HG03135 (cell line): ENCODE measurements at regions not wholly inside any gene's neighbourhood (a gene's known extent, or its start where the extent isn't known, plus 50 kb on each side); places are given as distances from the start of the nearest gene placed in this dataset.
"Not testable (repeated sequence)": the region's sequence is repeated elsewhere in the genome, so short reads cannot be mapped to it uniquely, and the experiment has no call there.

Source experiments
- ATAC-seq: cut with Tn5 transposase; IDR thresholded peaks from one replicate; pipeline ENCODE4 v1.9.1; 2021; ENCODE audit warnings: mild to moderate bottlenecking, moderate library complexity; ENCODE audit not compliant: unreplicated experiment

- ATAC-seq: no peak
Observed at GRCh38 chr5:117679046-117679445, 1104.4 kb upstream of the SEMA6A start.

GRCh38 chr5:117675646-117676045, 1101.0 kb upstream of the SEMA6A start:
- no peak for ATAC-seq

GRCh38 chr5:117671551-117671950, 1096.9 kb upstream of the SEMA6A start:
- ATAC-seq: no peak

GRCh38 chr5:117667105-117667504, 1092.5 kb upstream of the SEMA6A start:
- ATAC-seq: no peak

GRCh38 chr5:117665121-117665520, 1090.5 kb upstream of the SEMA6A start:
- ATAC-seq: no peak

GRCh38 chr5:117662361-117662760, 1087.7 kb upstream of the SEMA6A start:
- no peak for ATAC-seq

- no peak for ATAC-seq
Observed at GRCh38 chr5:117657541-117657940, 1082.9 kb upstream of the SEMA6A start.

GRCh38 chr5:117652958-117653280, 1078.3 kb upstream of the SEMA6A start:
- ATAC-seq: no peak

GRCh38 chr5:117652036-117652957, 1077.7 kb upstream of the SEMA6A start:
- ATAC-seq: no peak

GRCh38 chr5:117649821-117650220, 1075.2 kb upstream of the SEMA6A start:
- no peak for ATAC-seq

GRCh38 chr5:117645400-117645799, 1070.8 kb upstream of the SEMA6A start:
- ATAC-seq: no peak

- no peak for ATAC-seq
Observed at GRCh38 chr5:117638581-117638980, 1064.0 kb upstream of the SEMA6A start.

- no peak for ATAC-seq
Observed at GRCh38 chr5:117633093-117633492, 1058.5 kb upstream of the SEMA6A start.

- ATAC-seq: no peak
Observed at GRCh38 chr5:117624201-117624600, 1049.6 kb upstream of the SEMA6A start.

- ATAC-seq: no peak
Observed at GRCh38 chr5:117623042-117623805, 1048.6 kb upstream of the SEMA6A start.

- no peak for ATAC-seq
Observed at GRCh38 chr5:117621921-117622320, 1047.3 kb upstream of the SEMA6A start.

GRCh38 chr5:117615226-117615625, 1040.6 kb upstream of the SEMA6A start:
- no peak for ATAC-seq

- ATAC-seq: no peak
Observed at GRCh38 chr5:117614408-117614807, 1039.8 kb upstream of the SEMA6A start.

- no peak for ATAC-seq
Observed at GRCh38 chr5:117604845-117605244, 1030.2 kb upstream of the SEMA6A start.

- ATAC-seq: not testable (repeated sequence)
Observed at GRCh38 chr5:117599811-117600210, 1025.2 kb upstream of the SEMA6A start.

- no peak for ATAC-seq
Observed at GRCh38 chr5:117594166-117594565, 1019.5 kb upstream of the SEMA6A start.

- peak; percentile 84 for ATAC-seq
Observed at GRCh38 chr5:117590944-117591343, 1016.3 kb upstream of the SEMA6A start.
